B cell (primary cell): ENCODE measurements at regions not wholly inside any gene's neighbourhood (a gene's known extent, or its start where the extent isn't known, plus 50 kb on each side); places are given as distances from the start of the nearest gene placed in this dataset.

Experiments
- EZH2 ChIP-seq: IDR thresholded peaks from 2 replicates; pipeline ENCODE4 v1.6.1; 2012; ENCODE audit warnings: borderline replicate concordance, low read depth, mild to moderate bottlenecking, moderate library complexity, low read length; ENCODE audit not compliant: insufficient read depth, poor library complexity, severe bottlenecking
- TF ChIP-seq, protein P1 (sequence below): fragments of 200-600 bp; IDR thresholded peaks from one replicate; pipeline ENCODE4 v1.8.0; 2022; ENCODE audit warnings: antibody characterized with exemption, mild to moderate bottlenecking

DNA sequence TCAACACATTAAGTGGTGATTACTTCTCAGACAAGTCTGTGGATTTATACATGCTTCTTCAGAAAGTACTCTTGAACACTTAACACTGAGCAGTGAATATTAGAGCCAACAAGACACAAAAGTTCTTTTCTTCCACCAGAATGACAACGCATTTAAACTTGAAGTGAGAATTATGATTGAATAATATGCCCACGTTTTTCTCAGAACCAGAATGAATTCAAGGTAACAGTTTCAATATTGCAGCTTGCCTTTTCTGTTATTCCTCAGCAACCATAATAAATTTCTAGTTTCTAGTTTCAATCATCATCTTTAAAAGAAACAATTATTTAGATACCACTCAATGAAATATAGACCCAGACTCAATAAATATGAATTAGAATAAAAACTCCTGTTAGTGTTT lies 547.0 kb downstream of the NUP35 start:
- TF ChIP-seq, protein P1, sequence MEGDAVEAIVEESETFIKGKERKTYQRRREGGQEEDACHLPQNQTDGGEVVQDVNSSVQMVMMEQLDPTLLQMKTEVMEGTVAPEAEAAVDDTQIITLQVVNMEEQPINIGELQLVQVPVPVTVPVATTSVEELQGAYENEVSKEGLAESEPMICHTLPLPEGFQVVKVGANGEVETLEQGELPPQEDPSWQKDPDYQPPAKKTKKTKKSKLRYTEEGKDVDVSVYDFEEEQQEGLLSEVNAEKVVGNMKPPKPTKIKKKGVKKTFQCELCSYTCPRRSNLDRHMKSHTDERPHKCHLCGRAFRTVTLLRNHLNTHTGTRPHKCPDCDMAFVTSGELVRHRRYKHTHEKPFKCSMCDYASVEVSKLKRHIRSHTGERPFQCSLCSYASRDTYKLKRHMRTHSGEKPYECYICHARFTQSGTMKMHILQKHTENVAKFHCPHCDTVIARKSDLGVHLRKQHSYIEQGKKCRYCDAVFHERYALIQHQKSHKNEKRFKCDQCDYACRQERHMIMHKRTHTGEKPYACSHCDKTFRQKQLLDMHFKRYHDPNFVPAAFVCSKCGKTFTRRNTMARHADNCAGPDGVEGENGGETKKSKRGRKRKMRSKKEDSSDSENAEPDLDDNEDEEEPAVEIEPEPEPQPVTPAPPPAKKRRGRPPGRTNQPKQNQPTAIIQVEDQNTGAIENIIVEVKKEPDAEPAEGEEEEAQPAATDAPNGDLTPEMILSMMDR = no peak
- TF ChIP-seq EZH2 = no peak
